Urinary bladder (tissue), 3 donors: ENCODE measurements at regions not wholly inside any gene's neighbourhood (a gene's known extent, or its start where the extent isn't known, plus 50 kb on each side); places are given as distances from the start of the nearest gene placed in this dataset.

Source experiments
- DNase-seq: peaks from one replicate; pipeline ENCODE4 v3.0.0-alpha.2; 2015; ENCODE audit errors: extremely low spot score
- H3K27ac ChIP-seq: one replicate; pipeline ENCODE4 v1.5.1; 2013; ENCODE audit warnings: low read depth, mild to moderate bottlenecking, moderate library complexity
- H3K36me3 ChIP-seq: one replicate; pipeline ENCODE4 v1.6.1; 2013; ENCODE audit warnings: mild to moderate bottlenecking, moderate library complexity; ENCODE audit not compliant: insufficient read depth
- H3K4me1 ChIP-seq: one replicate; pipeline ENCODE4 v1.6.1; 2013; ENCODE audit warnings: mild to moderate bottlenecking, moderate library complexity; ENCODE audit not compliant: insufficient read depth
- H3K4me3 ChIP-seq: one replicate; pipeline ENCODE4 v1.5.1; 2013; ENCODE audit warnings: low read depth, low read length
- WGBS: extraction: QIAGEN DNeasy Blood & Tissue Kit; methylation state at CpG from one replicate; pipeline ENCODE4 v1.1.7; 2013; 5-methylcytosine and 5-hydroxymethylcytosine counted together
- donor health status: healthy with polysubstance abuse.
- donor health status: healthy.

DNA sequence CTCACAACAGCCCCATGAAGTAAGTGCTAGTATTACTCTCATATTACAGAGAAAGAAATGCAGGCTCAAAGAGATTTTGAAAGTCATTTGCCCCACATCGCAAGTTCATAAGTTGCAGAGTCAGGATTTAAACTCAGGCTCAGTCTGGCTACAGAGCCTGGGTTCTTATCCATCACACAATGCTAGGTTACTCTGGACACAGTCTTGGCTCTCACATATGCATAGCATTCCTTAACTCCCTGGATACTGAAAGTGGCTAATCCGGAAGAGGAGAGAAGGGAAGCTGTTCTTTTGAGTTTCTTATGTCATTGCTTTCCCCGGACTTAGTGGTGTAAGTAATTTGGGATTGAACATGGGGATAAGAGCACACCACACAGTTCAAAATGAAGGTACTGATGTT lies 357.4 kb upstream of the PLXNA2 start:
- H3K36me3 ChIP-seq: no peaks in the 10 kb centered on the region
- no peaks in the 10 kb centered on the region for H3K4me1 ChIP-seq
- no peak overlapping the region for H3K27ac ChIP-seq
- WGBS: 29% methylated on average over 3 of the region's 3 CpGs
- DNase-seq: no peak
- H3K4me3 ChIP-seq: no peak overlapping the region

GRCh38 chr1:208603721-208604120 lies 359.5 kb upstream of the PLXNA2 start:
- Histone ChIP-seq H3K27ac (no peak overlapping the region), H3K36me3 (no peaks in the 10 kb centered on the region), H3K4me3 (no peak overlapping the region), H3K4me1 (no peaks in the 10 kb centered on the region)
- no peak for DNase-seq
- WGBS: 73% methylated on average over 2 of the region's 2 CpGs

DNA sequence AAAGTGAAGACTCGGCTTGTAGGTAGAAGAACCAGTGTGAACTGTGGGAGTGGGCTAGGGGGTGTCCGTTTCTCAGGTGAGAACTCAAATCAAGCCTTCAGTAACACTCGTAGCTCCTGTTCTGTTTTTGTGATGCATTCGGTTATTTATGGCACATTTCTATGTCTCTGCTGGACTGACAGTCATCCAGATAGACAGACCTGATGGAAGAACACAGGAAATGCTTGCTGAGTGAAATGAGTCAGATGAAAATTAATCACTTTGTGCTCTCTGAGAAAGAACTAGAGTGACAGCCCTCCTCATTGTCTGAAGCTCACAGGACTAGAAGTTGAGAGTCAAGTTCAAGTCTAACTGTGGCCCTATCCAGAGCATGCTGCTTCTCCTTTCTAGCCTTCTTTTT lies 360.1 kb upstream of the PLXNA2 start:
- Histone ChIP-seq H3K4me3 (no peak overlapping the region), H3K36me3 (no peaks in the 10 kb centered on the region), H3K4me1 (no peaks in the 10 kb centered on the region), H3K27ac (no peak overlapping the region)
- WGBS: 65% methylated on average over 4 of the region's 4 CpGs
- no peak for DNase-seq

GRCh38 chr1:208606959-208607358 lies 362.8 kb upstream of the PLXNA2 start:
- H3K36me3 ChIP-seq: no peaks in the 10 kb centered on the region
- 79% methylated on average over 3 of the region's 3 CpGs for WGBS
- DNase-seq: no peak
- H3K4me3 ChIP-seq: no peak overlapping the region
- no peak overlapping the region for H3K27ac ChIP-seq
- H3K4me1 ChIP-seq: no peaks in the 10 kb centered on the region

DNA sequence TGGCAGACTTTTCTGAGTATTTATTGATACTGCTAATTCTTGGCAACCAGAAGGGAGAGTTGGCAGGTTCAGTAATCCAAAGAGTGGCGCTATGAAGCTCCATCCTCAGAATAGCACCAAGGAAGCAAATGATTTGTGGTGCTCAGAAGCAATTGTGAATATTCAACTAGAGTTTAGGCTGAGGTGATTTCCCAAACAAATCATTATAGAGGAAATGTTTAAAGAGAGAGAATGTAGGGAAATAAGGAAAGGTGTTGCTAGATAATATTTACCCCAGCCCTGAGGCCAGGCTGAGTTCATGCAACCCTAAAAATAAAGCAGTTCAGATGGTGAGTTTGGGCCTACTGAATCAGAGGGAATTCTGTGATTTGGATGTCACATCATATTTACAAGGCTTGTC lies 363.4 kb upstream of the PLXNA2 start:
- H3K4me1 ChIP-seq: no peaks in the 10 kb centered on the region
- no peak overlapping the region for H3K4me3 ChIP-seq
- no peak overlapping the region for H3K27ac ChIP-seq
- H3K36me3 ChIP-seq: no peaks in the 10 kb centered on the region
- no peak for DNase-seq
- 91% methylated on average over 1 of the region's 1 CpG for WGBS

DNA sequence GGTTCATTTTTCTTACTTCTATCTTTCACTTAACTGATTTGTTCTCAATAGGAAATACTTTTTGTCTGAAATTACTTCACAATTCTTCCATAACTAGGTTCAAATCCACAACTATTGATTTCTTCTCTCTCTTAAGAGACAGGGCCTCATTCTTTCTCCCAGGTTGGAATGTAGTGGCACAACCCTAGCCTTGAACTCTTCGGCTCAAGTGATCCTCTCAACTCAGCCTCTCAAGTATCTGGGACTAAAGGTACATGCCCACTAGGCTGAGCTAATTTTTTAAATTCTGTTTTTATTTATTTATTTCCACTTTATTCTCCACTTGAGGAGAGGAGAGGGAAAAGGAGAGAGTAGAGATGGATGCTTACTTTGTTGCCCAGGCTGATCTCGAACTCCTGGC lies 370.4 kb upstream of the PLXNA2 start:
- H3K27ac ChIP-seq: no peak overlapping the region
- H3K4me3 ChIP-seq: no peak overlapping the region
- no peaks in the 10 kb centered on the region for H3K4me1 ChIP-seq
- no peaks in the 10 kb centered on the region for H3K36me3 ChIP-seq
- WGBS: 72% methylated on average over 2 of the region's 2 CpGs
- no peak for DNase-seq

GRCh38 chr1:208615371-208615770 lies 371.2 kb upstream of the PLXNA2 start:
- H3K27ac ChIP-seq: no peak overlapping the region
- DNase-seq: no peak

DNA sequence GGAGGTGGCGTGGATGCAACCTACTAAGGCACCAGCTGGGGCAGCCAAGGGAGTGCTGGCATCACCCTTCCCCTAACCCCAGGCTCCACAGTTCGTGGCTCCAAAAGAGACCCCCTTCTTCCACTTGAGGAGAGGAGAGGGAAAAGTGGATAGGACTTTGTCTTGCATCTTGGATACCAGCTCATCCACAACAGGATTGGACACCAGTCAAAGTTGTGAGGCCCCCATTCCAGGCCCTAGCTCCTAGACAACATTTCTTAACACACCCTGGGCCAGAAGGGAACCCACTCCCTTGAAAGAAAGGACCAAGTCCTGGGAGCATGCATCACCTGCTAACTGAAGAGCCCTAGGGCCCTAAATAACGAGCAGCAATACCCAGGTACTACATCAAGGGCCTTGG lies 372.6 kb upstream of the PLXNA2 start:
- H3K36me3 ChIP-seq: no peaks in the 10 kb centered on the region
- no peaks in the 10 kb centered on the region for H3K4me1 ChIP-seq
- WGBS: 84% methylated on average over 3 of the region's 3 CpGs
- no peak for DNase-seq
- no peak overlapping the region for H3K4me3 ChIP-seq
- H3K27ac ChIP-seq: no peak overlapping the region

More at GRCh38 chr1:208615371-208615770, 371.2 kb upstream of the PLXNA2 start:
- Histone ChIP-seq H3K4me1 (no peaks in the 10 kb centered on the region), H3K36me3 (no peaks in the 10 kb centered on the region), H3K4me3 (no peak overlapping the region)

DNA sequence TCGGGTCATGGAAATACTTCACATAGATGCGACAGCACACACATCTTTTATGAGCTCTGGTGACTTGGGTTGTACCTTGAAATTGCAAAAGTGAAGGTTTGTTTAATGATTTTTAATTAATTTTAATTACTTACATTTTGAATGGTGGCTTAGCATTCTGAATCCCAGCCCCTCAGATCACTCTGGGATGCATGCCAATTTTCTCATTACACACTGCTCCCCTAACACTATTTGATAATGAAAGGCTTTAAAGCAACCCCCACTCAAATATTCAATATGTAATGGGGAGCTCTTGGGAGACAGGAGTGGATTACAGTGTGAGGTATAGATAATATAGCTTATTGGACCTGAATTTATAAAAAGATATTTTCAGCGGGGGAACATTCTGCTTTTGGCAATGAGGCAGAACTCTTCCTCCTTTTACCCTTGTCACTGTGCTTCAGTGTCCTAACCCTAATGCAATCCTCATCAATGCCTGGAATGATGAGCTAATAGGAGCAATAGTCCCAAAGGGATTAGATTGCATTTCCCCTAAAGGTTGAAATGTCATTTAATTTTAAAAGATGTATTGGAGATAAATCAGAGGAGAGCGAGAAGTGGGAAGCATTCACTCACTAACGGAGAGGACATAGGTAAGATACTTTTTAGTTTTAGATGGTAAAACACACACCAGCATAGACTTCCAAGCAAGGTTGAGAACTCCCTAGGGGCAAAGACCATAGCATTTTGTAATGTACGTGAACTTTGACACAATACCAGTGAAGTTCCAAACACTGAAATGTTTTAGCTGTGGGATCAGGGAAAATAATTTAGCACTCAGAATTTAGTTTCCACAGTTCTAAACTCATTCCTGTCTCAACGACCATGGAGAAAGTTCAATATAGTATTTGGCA lies 384.1 kb upstream of the PLXNA2 start:
- DNase-seq: no peak
- WGBS: 78% methylated on average over 7 of the region's 7 CpGs
- Histone ChIP-seq H3K27ac (no peak overlapping the region), H3K4me3 (no peak overlapping the region), H3K36me3 (no peaks in the 10 kb centered on the region), H3K4me1 (no peaks in the 10 kb centered on the region)

GRCh38 chr1:208631092-208631491 lies 386.9 kb upstream of the PLXNA2 start:
- H3K36me3 ChIP-seq: no peaks in the 10 kb centered on the region
- DNase-seq: no peak
- 53% methylated on average over 8 of the region's 8 CpGs for WGBS
- no peaks in the 10 kb centered on the region for H3K4me1 ChIP-seq
- no peak overlapping the region for H3K27ac ChIP-seq
- no peak overlapping the region for H3K4me3 ChIP-seq

GRCh38 chr1:208631506-208631905 lies 387.3 kb upstream of the PLXNA2 start:
- 79% methylated on average over 4 of the region's 4 CpGs for WGBS

DNA sequence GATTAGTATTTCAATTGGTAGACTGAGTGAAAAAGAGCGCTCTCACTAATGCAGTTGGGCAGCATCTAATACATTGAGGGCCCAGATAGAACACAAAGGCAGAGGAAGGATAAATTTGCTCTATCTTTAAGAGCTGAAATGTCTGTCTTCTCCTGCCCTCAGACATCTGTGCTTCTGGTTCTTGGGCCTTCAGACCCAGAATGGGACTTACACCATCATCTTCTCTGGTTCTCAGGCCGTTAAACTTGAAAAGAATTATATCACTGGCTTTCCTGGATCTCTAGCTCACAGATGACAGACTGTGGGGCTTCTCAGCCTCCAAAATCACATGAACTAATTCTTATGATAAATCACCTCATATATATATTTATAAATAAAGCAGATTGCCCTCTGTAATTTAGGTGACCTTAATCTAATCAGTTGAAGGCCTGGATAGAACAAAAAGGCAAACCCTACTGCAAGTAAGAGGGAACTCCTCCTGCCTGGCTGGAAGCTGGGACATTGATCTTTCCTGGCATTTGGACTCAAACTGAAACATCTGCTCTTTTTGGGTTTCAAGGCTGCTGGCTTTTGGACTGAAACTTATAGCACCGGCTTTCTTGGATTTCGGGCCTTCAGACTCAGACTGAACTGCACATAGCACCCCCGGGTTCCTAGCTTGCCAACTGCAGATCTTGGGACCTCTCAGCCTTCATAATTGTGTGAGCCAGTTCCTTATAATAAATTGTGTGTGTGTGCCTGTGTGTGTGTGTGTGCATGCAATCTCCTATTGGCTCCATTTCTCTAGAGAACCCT lies 390.4 kb upstream of the PLXNA2 start:
- H3K4me1 ChIP-seq: no peaks in the 10 kb centered on the region
- no peaks in the 10 kb centered on the region for H3K36me3 ChIP-seq
- 80% methylated on average over 5 of the region's 5 CpGs for WGBS
- no peak overlapping the region for H3K27ac ChIP-seq
- DNase-seq: no peak
- no peak overlapping the region for H3K4me3 ChIP-seq

More at GRCh38 chr1:208631506-208631905, 387.3 kb upstream of the PLXNA2 start:
- no peaks in the 10 kb centered on the region for H3K4me1 ChIP-seq
- H3K36me3 ChIP-seq: no peaks in the 10 kb centered on the region
- no peak overlapping the region for H3K27ac ChIP-seq
- H3K4me3 ChIP-seq: no peak overlapping the region
- no peak for DNase-seq

DNA sequence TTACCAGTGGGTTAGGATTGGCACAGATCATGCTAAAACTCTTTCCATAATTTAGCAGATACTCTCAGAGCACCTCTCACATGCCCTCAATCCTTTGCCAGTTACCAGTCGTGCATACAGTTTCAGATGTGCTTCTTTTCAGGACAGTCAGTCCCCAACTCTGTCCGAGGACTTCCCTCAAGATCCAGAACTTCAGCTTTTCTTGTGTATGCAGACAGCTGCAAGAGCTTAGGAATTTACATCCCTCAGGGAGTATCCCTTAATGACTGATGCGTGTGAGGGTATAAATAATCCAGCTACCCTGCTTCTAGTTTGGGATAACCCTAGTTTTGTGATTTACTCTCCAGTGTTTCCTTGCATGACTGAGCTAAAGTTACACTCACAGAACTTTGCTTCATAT lies 393.0 kb upstream of the PLXNA2 start:
- Histone ChIP-seq H3K27ac (no peak overlapping the region), H3K4me1 (no peaks in the 10 kb centered on the region), H3K36me3 (no peaks in the 10 kb centered on the region), H3K4me3 (no peak overlapping the region)
- DNase-seq: no peak
- 68% methylated on average over 3 of the region's 3 CpGs for WGBS

DNA sequence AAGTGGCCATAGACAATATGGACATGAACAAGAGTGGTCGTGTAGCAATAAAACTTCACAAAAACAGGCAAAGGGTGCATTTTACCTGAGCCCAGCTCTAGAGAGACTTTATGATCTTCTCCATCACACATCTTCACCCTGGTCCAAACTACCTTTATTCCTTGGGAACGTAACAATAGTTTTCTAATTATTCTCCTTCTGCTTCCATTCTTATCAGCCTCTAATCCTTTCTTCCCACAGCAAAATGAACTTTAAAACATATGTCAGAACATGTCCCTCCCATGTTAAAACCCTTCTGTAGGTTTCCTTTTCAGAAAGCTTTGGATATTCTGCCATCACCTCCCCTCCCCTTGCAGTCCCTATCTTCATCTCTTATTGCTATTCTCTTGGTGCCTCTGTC lies 395.2 kb upstream of the PLXNA2 start:
- Histone ChIP-seq H3K4me3 (no peak overlapping the region), H3K36me3 (no peaks in the 10 kb centered on the region), H3K27ac (no peak overlapping the region), H3K4me1 (no peaks in the 10 kb centered on the region)
- WGBS: 84% methylated on average over 2 of the region's 2 CpGs
- no peak for DNase-seq
